Fibroblast of mammary gland (primary cell): ENCODE measurements at regions not wholly inside any gene's neighbourhood (a gene's known extent, or its start where the extent isn't known, plus 50 kb on each side); places are given as distances from the start of the nearest gene placed in this dataset.
"Not testable (repeated sequence)": the region's sequence is repeated elsewhere in the genome, so short reads cannot be mapped to it uniquely, and the experiment has no call there.

Experiments used
- DNase-seq: peaks from one replicate; pipeline ENCODE4 v3.0.0-alpha.2; 2010; ENCODE audit warnings: low read depth
- H3K4me3 ChIP-seq: 2 replicates; pipeline ENCODE4 v1.5.1; 2011; ENCODE audit warnings: low read depth, mild to moderate bottlenecking, low read length, moderate library complexity; ENCODE audit not compliant: control insufficient read depth
- TF ChIP-seq, protein P1 (sequence below): conservative IDR thresholded peaks from 2 replicates; pipeline ENCODE4 v1.5.1; 2011; ENCODE audit warnings: low read depth, low read length, inconsistent platforms; ENCODE audit not compliant: control insufficient read depth, insufficient read depth

DNA sequence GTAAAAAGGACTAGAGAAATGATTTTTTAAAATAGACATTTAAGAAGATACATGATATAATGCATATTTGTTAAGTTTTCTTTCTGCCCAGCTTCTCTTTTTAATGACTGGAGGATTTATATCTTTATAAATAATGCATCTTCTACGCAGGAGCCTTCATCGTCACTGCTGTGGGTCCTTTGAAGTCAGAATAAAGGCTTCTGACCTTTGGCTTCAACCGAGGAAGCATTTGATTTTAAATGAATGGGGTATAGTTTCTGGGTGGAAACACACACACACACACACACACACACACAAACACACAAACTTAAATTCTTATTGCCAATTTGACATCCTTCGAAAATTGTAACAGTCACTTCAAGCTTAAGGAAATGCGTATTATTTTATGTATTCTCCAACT lies 690.9 kb downstream of the BRINP3 start:
- H3K4me3 ChIP-seq, result no peak overlapping the region
- DNase-seq, result no peak
- TF ChIP-seq, protein P1, sequence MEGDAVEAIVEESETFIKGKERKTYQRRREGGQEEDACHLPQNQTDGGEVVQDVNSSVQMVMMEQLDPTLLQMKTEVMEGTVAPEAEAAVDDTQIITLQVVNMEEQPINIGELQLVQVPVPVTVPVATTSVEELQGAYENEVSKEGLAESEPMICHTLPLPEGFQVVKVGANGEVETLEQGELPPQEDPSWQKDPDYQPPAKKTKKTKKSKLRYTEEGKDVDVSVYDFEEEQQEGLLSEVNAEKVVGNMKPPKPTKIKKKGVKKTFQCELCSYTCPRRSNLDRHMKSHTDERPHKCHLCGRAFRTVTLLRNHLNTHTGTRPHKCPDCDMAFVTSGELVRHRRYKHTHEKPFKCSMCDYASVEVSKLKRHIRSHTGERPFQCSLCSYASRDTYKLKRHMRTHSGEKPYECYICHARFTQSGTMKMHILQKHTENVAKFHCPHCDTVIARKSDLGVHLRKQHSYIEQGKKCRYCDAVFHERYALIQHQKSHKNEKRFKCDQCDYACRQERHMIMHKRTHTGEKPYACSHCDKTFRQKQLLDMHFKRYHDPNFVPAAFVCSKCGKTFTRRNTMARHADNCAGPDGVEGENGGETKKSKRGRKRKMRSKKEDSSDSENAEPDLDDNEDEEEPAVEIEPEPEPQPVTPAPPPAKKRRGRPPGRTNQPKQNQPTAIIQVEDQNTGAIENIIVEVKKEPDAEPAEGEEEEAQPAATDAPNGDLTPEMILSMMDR, result no peak

DNA sequence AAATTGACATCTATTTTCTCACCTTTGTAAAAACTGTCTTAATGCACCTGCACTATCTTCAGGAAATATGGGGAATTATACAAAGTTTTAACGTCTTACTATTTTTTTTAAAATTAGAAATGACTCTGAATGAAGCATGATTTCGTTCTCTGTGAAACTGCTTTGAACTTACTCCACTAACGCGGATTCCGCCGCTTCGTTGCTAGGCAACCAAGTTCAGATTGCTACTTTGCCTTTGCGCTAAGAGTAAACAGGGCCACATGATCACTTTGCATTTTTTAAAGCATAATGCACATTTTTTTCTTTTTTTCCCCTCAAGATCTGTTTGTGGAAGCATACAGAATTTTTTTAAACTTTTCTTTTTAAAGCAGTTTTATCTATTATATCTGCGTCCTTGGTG lies 690.5 kb downstream of the BRINP3 start:
- no peak for DNase-seq
- no peak overlapping the region for H3K4me3 ChIP-seq
- TF ChIP-seq, protein P1, result no peak

DNA sequence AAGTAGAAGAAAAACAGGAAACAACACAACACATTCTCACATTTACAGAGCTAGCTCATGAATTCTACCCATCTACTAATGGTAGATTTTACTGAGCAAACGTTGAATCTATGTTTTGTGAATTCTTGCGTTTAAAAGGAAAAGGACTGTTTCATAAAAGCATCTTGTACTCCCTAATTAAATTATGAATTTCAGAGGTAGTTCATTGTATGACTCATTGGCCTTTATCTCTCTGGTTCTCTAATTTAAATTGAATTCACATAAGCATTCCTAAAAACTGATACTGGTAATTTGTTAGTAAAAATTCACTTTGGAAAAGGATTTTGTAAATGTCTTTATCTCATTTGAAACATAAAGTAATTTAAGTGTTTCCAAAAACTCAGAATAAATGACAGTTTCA lies 687.3 kb downstream of the BRINP3 start:
- TF ChIP-seq, protein P1, result no peak
- no peak for DNase-seq
- no peak overlapping the region for H3K4me3 ChIP-seq

DNA sequence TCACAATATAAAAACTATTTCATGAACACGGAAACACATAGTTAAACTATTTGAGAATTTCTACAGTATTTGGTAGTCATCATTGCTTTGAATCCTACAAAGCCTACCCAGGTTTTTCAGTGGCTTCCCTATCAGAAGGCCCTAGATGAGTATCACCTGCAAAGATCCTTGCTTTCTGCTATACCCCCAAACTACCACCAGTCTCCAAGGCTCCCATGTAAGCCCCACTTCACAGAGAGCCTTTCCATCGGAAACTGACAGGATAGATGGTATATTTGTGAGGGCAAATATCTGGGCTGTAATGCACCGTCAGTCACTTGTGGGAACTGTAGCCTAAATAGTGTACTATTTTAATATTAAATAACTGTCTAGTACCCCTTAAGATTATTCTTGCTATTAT lies 674.3 kb downstream of the BRINP3 start:
- no peak overlapping the region for H3K4me3 ChIP-seq
- DNase-seq, result no peak
- TF ChIP-seq, protein P1, result no peak

DNA sequence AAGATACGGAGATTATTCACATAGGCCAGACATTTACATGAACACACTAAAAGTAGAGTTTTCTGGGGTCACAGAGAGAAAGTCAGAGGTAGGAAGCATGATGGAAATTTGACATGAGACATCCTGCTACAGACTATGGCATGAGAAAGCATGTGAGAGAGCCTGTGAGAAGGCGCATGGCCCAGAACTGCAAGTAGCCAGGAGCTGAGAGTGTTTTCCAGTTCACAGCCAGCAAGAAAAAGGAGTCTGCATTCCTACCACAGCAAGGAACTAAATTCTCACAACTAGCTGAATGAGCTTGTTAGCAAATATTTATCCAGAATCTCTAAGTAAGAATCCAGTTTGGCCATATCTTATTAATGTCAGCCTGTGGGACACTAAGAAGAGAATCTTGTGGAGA lies 673.3 kb downstream of the BRINP3 start:
- TF ChIP-seq, protein P1, result no peak
- no peak overlapping the region for H3K4me3 ChIP-seq

DNA sequence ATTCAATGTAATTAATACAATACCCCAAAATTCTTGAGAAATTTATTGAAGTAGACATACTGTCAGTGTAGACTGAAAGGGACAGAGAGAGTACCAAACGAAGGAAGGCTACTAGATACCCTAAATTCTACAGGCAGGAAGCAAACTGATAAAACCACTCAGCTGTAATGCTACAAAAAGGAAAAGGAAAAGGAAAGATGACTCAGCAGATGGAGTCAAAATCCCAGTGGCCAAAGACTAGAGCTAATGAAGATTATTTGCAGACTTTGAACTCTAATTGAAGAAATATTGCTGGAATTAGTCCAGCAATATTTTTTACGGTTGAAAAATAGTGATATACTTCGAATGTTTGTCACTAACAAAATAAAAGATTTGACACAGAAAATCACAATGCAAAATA lies 671.9 kb downstream of the BRINP3 start:
- no peak overlapping the region for H3K4me3 ChIP-seq
- TF ChIP-seq, protein P1, result no peak
- DNase-seq, result no peak

More for the DNA sequence above, 673.3 kb downstream of the BRINP3 start:
- DNase-seq, result no peak

DNA sequence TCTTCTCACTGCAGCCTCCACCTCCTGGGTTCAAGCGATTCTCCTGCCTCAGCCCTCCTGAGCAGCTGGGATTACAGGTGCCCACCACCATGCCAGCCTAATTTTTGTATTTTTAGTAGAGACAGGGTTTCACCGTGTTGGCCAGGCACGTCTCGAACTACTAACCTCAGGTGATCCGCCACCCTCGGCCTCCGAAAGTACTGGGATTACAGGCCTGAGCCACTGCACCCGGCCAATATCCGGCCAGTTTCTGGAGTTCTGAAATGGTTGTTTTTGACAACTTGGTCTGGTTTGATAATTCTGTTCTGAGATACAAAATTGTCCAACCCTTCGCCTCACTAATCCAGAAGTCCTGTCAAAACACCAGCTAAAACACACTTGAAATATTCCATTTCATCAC lies 667.0 kb downstream of the BRINP3 start:
- not testable (repeated sequence) for DNase-seq, H3K4me3 ChIP-seq
